ENCODE measurements at regions not wholly inside any gene's neighbourhood (a gene's known extent, or its start where the extent isn't known, plus 50 kb on each side); places are given as distances from the start of the nearest gene placed in this dataset.
"Not testable (repeated sequence)": the region's sequence is repeated elsewhere in the genome, so short reads cannot be mapped to it uniquely, and the experiment has no call there.

GRCh38 chr15:20473465-20473864 lies 68.1 kb downstream of the GOLGA6L6 start:
- DNase-seq = not testable (repeated sequence)

DNA sequence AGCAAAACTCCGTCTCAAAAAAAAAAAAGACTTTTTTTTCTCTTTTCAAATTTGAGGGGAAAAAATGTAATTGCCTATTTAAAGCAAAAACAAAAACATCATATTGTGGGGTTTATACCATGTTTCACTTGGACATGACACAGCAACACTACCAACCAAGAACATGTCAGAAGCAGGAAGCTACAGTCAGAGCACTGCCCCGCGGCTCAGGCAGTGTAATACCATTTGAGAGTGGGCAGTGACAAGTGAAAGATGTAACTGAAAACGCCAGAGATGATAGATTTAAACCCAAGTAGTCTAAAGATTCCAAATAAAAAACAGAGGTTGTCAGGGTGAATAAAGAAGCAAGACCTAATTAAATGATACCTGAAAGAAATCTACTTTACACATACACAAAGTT lies 68.6 kb downstream of the GOLGA6L6 start:
- DNase-seq = not testable (repeated sequence)

DNA sequence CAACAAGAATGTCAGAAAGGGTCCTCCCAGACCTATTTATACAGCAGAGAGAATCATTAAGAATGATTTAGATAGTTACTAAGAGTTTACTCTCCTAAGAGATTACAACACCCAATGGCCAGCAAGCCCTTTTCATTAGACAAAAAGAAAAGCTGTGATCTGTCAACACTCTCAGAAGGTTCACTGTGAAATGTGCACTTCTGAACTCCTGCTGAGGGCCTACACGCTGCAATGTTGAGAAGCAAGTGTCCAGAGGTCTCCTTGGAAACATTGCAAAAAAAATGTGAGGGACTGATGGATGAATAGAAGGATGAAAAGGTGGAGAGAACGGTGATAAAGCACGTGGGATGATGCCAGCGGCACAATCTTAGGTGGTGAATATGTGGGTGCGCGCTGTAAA lies 70.8 kb downstream of the GOLGA6L6 start:
- DNase-seq = not testable (repeated sequence)

GRCh38 chr15:20441138-20441537 lies 100.5 kb downstream of the GOLGA6L6 start:
- not testable (repeated sequence) for DNase-seq

- not testable (repeated sequence) for DNase-seq
Observed at GRCh38 chr15:20440390-20440789, 101.2 kb downstream of the GOLGA6L6 start.

GRCh38 chr15:20439111-20439510 lies 102.5 kb downstream of the GOLGA6L6 start:
- DNase-seq = not testable (repeated sequence)

GRCh38 chr15:20438255-20438654 lies 103.3 kb downstream of the GOLGA6L6 start:
- not testable (repeated sequence) for DNase-seq

GRCh38 chr15:20433468-20433867 lies 108.1 kb downstream of the GOLGA6L6 start:
- not testable (repeated sequence) for DNase-seq

DNA sequence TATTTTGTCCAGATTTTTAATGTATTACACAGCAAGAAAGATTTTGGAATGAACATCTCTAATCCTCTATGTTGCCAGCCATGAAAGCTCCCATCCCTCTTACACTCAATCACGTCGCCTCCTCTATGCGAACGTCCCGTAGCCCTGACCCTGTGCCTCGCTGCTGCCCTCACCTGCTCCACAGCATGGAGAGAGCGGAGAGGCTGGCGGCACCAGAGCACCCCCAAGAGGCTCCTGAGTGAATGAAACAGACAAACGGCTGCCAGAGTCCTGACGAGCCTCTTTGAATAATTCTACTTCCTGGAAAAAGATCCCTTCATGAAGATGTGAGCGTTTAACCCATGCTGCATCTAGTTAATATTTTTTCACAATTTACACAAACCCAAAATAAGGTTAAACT lies 111.1 kb downstream of the GOLGA6L6 start:
- DNase-seq = not testable (repeated sequence)

GRCh38 chr15:20420710-20421109 lies 120.9 kb downstream of the GOLGA6L6 start:
- DNase-seq = not testable (repeated sequence)

- DNase-seq = not testable (repeated sequence)
Observed at GRCh38 chr15:20416618-20417017, 125.0 kb downstream of the GOLGA6L6 start.

- DNase-seq = not testable (repeated sequence)
Observed at GRCh38 chr15:20409667-20410198, 131.9 kb downstream of the GOLGA6L6 start.

DNA sequence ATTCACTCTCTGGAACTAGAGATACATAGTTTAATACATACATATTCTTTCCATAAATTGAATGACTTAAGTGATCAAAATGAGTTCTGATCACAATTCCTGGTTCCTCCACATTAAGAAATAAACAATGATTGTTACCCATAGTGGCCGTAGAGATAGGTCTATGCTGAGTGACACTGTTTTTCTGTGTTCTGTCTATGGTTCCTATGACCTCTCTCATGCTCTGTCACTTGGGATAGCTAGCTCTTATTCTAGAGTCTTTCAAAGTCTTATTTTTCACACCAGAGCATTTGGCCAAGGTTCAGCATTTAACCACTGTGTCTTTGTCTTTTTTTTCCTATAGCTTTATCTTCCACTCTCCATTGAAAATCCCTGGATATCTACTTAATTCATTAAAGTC lies 132.4 kb downstream of the GOLGA6L6 start:
- no peak for DNase-seq

GRCh38 chr15:20407553-20407952 lies 134.0 kb downstream of the GOLGA6L6 start:
- no peak for DNase-seq

DNA sequence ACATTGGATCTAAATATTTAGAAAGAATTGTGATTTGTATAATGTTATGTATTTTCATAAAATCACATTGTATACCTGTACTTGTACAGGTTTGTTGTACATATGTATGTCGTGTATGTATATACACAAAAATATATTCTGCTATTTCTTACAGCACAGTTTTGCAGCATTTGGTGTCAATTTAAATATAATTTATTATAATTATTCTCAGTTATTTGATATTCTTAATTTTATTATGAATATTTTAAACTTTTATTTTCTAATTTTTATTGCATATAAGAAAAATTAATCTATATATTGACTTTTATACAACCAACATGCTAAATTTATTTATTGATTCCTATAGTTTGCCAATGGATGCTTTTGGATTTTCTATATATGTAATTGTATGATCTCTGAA lies 137.0 kb downstream of the GOLGA6L6 start:
- not testable (repeated sequence) for DNase-seq

DNA sequence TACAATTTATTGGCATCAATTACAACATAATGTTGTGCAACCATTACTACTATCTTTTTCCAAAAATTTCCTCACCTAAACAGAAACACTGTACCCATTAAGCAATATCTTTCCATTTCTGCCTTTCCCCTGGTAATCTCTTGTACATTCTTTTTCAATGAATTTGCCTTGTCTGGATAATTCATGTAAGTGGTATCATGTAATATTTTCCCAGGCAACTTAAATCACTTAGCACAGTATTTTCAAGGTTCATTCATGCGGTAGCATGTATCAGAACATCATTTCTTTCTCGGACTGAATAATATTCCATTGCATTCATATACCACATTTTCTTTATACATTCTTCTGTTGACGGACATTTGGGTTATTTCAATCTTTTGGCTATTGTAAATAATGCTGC lies 139.0 kb downstream of the GOLGA6L6 start:
- not testable (repeated sequence) for DNase-seq

DNA sequence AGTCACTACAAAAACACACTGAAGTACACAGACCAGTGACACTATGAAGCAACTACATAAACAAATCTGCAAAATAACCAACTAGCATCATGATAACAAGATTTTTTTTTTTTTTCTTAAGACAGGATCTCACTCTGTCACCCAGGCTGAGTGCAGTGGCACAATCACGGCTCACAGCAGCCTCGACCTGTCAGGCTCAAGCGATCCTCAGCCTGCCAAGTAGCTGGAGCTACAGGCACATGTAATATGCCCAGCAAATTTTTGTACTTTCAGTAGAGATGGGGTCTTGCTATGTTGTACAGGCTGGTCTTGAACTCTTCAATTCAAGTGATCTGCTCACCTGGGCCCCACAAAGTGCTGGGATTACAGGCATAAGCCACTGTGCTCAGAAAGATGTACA lies 140.5 kb downstream of the GOLGA6L6 start:
- DNase-seq = not testable (repeated sequence)

DNA sequence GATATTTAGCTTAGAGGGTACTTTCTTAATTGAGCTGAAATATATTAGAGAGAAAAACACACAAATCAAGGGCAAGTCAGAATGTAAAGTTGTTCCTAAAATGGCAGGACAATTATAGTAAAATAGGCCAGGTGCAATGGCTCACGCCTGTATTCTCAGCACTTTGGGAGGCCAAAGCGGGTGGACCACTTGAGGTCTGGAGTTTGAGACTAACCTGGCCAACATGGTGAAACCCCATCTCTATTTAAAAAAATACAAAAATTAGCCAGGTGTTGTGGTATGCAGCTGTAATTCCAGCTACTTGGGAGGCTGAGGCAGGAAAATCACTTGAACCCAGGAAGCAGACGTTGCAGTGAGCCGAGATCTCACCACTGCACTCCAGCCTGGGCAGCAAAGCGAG lies 142.9 kb downstream of the GOLGA6L6 start:
- not testable (repeated sequence) for DNase-seq

DNA sequence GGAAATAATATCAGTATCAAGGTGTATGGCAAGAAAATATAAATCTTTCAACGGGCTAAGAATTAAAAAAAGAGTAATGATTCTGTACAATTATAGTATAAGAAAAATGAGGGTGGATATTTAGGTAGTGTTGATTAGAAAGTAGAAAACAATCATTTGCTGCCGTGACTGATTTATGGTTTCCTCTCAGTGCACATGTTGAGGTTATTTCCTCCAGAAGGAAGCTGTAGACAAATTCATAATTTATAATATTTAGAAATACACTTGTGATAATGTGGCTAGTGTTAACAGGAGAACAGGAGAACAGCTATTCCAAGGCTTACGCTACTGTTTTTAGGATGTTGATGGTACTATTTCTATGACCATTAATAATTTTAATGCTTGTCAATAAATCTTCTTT lies 153.4 kb downstream of the GOLGA6L6 start:
- not testable (repeated sequence) for DNase-seq

DNA sequence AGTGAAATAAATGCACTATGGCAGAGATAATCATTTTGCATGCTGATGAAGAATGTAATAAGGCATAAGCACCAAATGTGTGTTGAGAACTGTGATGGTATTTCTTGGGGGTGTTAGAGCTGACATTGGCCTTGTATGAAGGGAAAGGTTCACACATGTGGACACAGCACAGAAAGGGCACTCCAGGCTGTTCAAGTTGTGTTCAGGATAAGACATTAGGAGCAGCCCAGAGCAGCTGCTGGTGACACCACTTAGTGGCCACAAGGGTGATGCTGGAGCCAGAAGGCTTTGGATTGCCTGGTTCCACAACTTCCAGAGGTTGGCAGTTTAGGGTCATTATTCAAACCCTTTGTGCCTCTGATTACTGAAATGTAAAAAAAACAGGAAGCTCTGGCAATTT lies 155.4 kb downstream of the GOLGA6L6 start:
- no peak for DNase-seq

DNA sequence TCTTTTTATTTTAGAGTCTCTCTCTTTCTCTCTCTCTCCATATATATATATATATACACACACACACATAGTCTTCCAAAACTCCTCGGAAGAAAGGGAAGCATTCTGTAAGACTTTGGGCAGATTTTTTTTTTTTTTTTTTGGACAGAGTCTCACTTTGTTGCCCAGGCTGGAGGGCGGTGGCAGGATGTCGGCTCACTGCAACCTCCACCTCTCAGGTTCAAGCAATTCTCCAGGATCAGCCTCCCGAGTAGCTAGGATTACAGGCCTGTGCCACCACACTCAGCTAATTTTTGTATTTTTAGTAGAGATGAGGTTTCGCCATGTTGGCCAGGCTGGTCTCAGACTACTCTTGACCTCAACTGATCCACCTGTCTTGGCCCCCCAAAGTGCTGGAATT lies 161.4 kb downstream of the GOLGA6L6 start:
- DNase-seq = not testable (repeated sequence)

- no peak for DNase-seq
Observed at GRCh38 chr15:20376872-20377271, 164.7 kb downstream of the GOLGA6L6 start.

DNA sequence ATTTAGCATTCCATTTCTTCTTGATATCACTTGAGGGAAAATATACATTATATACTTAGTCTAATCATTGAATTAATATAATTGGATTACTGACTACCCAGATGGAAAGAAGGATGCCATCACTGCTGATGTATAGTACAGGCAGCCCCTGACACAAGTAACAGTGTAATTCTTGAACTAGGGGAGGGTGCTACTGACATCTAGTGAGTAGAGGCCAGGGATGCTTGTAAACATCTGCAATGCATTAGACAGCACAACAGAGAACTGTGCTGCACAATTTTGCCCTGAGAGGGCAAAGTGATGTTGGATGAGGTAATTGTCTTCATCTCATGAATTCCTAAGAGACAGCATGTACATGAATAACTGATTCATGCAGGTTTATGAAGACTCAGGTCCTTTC lies 169.2 kb downstream of the GOLGA6L6 start:
- not testable (repeated sequence) for DNase-seq

DNA sequence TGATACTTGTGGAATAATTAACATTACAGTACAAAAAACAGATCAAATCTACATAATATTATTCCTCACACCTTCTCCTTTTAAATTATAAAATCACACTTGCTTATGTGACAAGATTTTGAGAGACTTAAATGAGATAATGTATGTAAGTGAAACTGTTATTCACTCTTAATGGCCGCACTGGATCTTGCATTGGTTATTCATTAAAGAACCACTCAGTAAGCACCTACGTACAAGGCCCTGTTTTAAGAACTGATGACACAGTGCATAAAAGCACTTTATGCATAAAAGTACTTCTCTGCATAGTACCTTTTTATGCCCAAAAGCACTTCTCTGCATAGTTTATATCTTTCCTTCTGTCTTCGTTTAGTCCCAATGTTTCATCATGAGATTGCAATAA lies 172.1 kb downstream of the GOLGA6L6 start:
- DNase-seq = no peak

GRCh38 chr15:20368974-20369373 lies 172.6 kb downstream of the GOLGA6L6 start:
- no peak for DNase-seq

Data from 8988T (cell line).